ENCODE measurements at regions not wholly inside any gene's neighbourhood (a gene's known extent, or its start where the extent isn't known, plus 50 kb on each side); places are given as distances from the start of the nearest gene placed in this dataset.

DNA sequence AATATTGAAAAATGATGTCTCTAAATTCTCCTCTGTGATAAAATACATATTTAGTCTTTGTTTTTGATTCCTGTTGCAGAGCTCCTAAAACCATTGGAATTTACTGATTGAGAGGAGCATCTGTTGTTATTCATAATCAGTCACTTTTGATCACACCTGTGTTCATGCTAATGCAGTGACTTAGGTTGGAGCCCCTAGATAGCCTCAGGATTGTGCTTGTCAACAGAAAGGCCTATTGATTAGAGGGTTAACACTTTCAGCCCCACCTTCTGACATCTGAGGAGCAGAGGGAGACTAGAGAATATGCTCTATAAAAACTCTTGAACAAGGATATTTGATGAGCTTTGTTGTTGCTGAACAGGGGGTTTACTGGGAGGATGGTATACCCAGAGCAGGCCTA is 409.5 kb upstream of the ADGRL3 start:
- Histone ChIP-seq H3K36me3 (ENCODE audit: control insufficient read depth in 2 of 3, insufficient read depth in 3 of 3, low read length in 3 of 3) (no peaks in the 10 kb centered on the region), H3K9ac (ENCODE audit: low read length in 3 of 3) (no peak overlapping the region), H3K9me3 (ENCODE audit: control insufficient read depth in 2 of 3, insufficient read depth in 1 of 3, low read length in 3 of 3) (no peaks in the 10 kb centered on the region), H3K4me1 (ENCODE audit: control insufficient read depth in 2 of 3, insufficient read depth in 2 of 3, low read depth in 1 of 3, low read length in 3 of 3) (no peaks in the 10 kb centered on the region), H3K27ac (ENCODE audit: low read depth in 2 of 2, low read length in 2 of 2) (no peak overlapping the region), H3K4me3 (ENCODE audit: low read length in 3 of 3) (no peak overlapping the region), H3K27me3 (ENCODE audit: control insufficient read depth, insufficient read depth, low read length) (no peaks in the 10 kb centered on the region)
- FAIRE-seq: no peak
- intact Hi-C loops (cut with DNase I): no loop called here
- DNase-seq: no peak
- TF ChIP-seq, protein P1, sequence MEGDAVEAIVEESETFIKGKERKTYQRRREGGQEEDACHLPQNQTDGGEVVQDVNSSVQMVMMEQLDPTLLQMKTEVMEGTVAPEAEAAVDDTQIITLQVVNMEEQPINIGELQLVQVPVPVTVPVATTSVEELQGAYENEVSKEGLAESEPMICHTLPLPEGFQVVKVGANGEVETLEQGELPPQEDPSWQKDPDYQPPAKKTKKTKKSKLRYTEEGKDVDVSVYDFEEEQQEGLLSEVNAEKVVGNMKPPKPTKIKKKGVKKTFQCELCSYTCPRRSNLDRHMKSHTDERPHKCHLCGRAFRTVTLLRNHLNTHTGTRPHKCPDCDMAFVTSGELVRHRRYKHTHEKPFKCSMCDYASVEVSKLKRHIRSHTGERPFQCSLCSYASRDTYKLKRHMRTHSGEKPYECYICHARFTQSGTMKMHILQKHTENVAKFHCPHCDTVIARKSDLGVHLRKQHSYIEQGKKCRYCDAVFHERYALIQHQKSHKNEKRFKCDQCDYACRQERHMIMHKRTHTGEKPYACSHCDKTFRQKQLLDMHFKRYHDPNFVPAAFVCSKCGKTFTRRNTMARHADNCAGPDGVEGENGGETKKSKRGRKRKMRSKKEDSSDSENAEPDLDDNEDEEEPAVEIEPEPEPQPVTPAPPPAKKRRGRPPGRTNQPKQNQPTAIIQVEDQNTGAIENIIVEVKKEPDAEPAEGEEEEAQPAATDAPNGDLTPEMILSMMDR (IDR thresholded peaks at IDR 0.05; ENCODE audit: borderline replicate concordance, extremely low read depth, insufficient read depth): no peak

DNA sequence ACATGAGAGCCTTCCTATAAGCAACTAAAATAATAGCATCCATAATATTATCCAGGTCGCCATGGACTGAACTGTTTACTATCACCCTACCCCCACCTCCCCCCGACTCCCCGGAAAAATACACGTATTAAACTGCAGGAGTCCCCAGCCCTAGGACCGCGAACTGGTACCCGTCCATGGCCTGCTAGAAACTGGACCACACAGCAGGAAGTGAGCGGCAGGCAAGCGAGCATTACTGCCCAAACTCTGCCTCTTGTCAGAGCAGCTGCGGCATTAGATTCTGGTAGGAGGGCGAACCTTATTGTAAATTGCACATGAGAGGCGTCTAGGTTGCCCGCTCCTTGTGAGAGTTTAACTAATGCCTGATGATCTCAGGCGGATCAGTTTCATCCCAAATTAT is 405.8 kb upstream of the ADGRL3 start:
- H3K9ac ChIP-seq (ENCODE audit: low read length in 3 of 3): no peak overlapping the region
- no peak for FAIRE-seq
- TF ChIP-seq, protein P1 (IDR thresholded peaks at IDR 0.05; ENCODE audit: borderline replicate concordance, extremely low read depth, insufficient read depth): no peak
- H3K9me3 ChIP-seq (ENCODE audit: control insufficient read depth in 2 of 3, insufficient read depth in 1 of 3, low read length in 3 of 3): no peaks in the 10 kb centered on the region
- no peak overlapping the region for H3K4me3 ChIP-seq (ENCODE audit: low read length in 3 of 3)
- H3K27ac ChIP-seq (ENCODE audit: low read depth in 2 of 2, low read length in 2 of 2): no peak overlapping the region
- H3K4me1 ChIP-seq (ENCODE audit: control insufficient read depth in 2 of 3, insufficient read depth in 2 of 3, low read depth in 1 of 3, low read length in 3 of 3): no peaks in the 10 kb centered on the region
- no peaks in the 10 kb centered on the region for H3K27me3 ChIP-seq (ENCODE audit: control insufficient read depth, insufficient read depth, low read length)
- no peaks in the 10 kb centered on the region for H3K36me3 ChIP-seq (ENCODE audit: control insufficient read depth in 2 of 3, insufficient read depth in 3 of 3, low read length in 3 of 3)
- DNase-seq: peak in 1 of 5 donors; percentile 22
- intact Hi-C loops (cut with DNase I): no loop called here

DNA sequence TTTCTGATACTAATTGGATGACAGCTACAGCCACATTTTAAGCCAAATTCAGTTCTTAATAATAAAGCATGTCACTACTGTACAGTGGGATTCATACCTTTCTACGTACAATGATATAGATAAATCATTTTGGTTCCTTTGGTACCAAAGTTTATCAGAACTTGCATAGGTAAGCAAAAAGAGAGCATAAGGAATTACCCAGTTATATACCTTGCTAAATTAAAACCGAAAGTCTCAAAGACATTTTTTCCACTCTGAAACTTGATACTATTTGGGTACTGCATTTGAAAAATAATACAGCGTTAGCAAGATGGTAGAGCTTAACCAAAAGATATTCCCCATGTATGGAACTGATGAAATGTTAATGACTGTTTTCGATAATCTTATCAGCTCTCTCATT is 400.9 kb upstream of the ADGRL3 start:
- H3K4me1 ChIP-seq (ENCODE audit: control insufficient read depth in 2 of 3, insufficient read depth in 2 of 3, low read depth in 1 of 3, low read length in 3 of 3): no peaks in the 10 kb centered on the region
- no peak for FAIRE-seq
- intact Hi-C loops (cut with DNase I): no loop called here

DNA sequence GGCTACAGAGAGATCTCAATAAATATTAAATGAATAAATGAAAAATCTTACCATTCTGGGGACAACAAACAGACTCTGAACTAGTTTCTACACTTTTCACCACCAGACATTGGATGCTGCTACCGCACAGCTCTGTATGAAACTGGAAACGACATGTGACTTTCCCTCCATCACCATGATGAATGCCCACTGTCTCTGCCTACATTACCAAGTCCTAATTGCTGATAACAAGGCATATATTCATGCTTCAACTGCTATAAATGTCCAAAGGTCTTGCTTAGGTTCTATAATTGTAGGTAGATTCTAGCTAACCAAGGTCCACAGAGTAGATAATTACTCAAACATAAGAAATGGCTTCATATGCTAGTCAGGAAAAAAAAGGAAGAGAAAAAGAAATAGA is 399.4 kb upstream of the ADGRL3 start:
- no peaks in the 10 kb centered on the region for H3K9me3 ChIP-seq (ENCODE audit: control insufficient read depth in 2 of 3, insufficient read depth in 1 of 3, low read length in 3 of 3)

More for the DNA sequence above, 400.9 kb upstream of the ADGRL3 start:
- Histone ChIP-seq H3K4me3 (ENCODE audit: low read length in 3 of 3) (no peak overlapping the region), H3K27ac (ENCODE audit: low read depth in 2 of 2, low read length in 2 of 2) (no peak overlapping the region), H3K9me3 (ENCODE audit: control insufficient read depth in 2 of 3, insufficient read depth in 1 of 3, low read length in 3 of 3) (no peaks in the 10 kb centered on the region), H3K36me3 (ENCODE audit: control insufficient read depth in 2 of 3, insufficient read depth in 3 of 3, low read length in 3 of 3) (no peaks in the 10 kb centered on the region), H3K27me3 (ENCODE audit: control insufficient read depth, insufficient read depth, low read length) (no peaks in the 10 kb centered on the region), H3K9ac (ENCODE audit: low read length in 3 of 3) (no peak overlapping the region)
- no peak for DNase-seq
- TF ChIP-seq, protein P1 (IDR thresholded peaks at IDR 0.05; ENCODE audit: borderline replicate concordance, extremely low read depth, insufficient read depth): no peak

More for the DNA sequence above, 399.4 kb upstream of the ADGRL3 start:
- intact Hi-C loops (cut with DNase I): no loop called here
- no peak for DNase-seq
- Histone ChIP-seq H3K4me3 (ENCODE audit: low read length in 3 of 3) (no peak overlapping the region), H3K4me1 (ENCODE audit: control insufficient read depth in 2 of 3, insufficient read depth in 2 of 3, low read depth in 1 of 3, low read length in 3 of 3) (no peaks in the 10 kb centered on the region), H3K27me3 (ENCODE audit: control insufficient read depth, insufficient read depth, low read length) (no peaks in the 10 kb centered on the region), H3K36me3 (ENCODE audit: control insufficient read depth in 2 of 3, insufficient read depth in 3 of 3, low read length in 3 of 3) (no peaks in the 10 kb centered on the region), H3K27ac (ENCODE audit: low read depth in 2 of 2, low read length in 2 of 2) (no peak overlapping the region), H3K9ac (ENCODE audit: low read length in 3 of 3) (no peak overlapping the region)
- no peak for FAIRE-seq
- TF ChIP-seq, protein P1 (IDR thresholded peaks at IDR 0.05; ENCODE audit: borderline replicate concordance, extremely low read depth, insufficient read depth): no peak
